Thymus (tissue), 11 donors: ENCODE measurements at regions not wholly inside any gene's neighbourhood (a gene's known extent, or its start where the extent isn't known, plus 50 kb on each side); places are given as distances from the start of the nearest gene placed in this dataset.
A peak's percentile ranks its signal among the peaks of the same experiment; 100 is the strongest.
"Not testable (repeated sequence)": the region's sequence is repeated elsewhere in the genome, so short reads cannot be mapped to it uniquely, and the experiment has no call there.

Source experiments
- DNase-seq, 9 donors: peaks; one replicate each; pipeline ENCODE4 v3.0.0-alpha.2; 2013; ENCODE audit warnings: low spot score in 9 of 9, low read depth in 6 of 9, missing footprints in 1 of 9
- H3K27ac ChIP-seq, 2 donors: one replicate each; pipeline ENCODE4 v1.5.1; 2013; ENCODE audit warnings: control low read depth in 1 of 2, low read depth in 1 of 2, low read length in 1 of 2, mild to moderate bottlenecking in 1 of 2, moderate library complexity in 1 of 2
- H3K27me3 ChIP-seq, 2 donors: one replicate each; pipeline ENCODE4 v1.5.1; 2013; ENCODE audit warnings: low read length in 1 of 2; ENCODE audit not compliant: control insufficient read depth in 2 of 2, insufficient read depth in 1 of 2
- H3K36me3 ChIP-seq, 2 donors: one replicate each; pipeline ENCODE4 v1.5.1; 2013; ENCODE audit warnings: low read length in 1 of 2, mild to moderate bottlenecking in 1 of 2, moderate library complexity in 1 of 2; ENCODE audit not compliant: control insufficient read depth in 2 of 2, insufficient read depth in 2 of 2
- H3K4me1 ChIP-seq, 2 donors: one replicate each; pipeline ENCODE4 v1.5.1; 2013; ENCODE audit warnings: low read length in 2 of 2; ENCODE audit not compliant: control insufficient read depth in 2 of 2, insufficient read depth in 2 of 2
- H3K4me3 ChIP-seq, 2 donors: one replicate each; pipeline ENCODE4 v1.5.1; 2013; ENCODE audit warnings: low read length in 2 of 2, control low read depth in 1 of 2, mild to moderate bottlenecking in 1 of 2
- H3K9me3 ChIP-seq, 2 donors: one replicate each; pipeline ENCODE4 v1.5.1; 2013; ENCODE audit warnings: low read length in 1 of 2, mild to moderate bottlenecking in 1 of 2; ENCODE audit not compliant: control insufficient read depth in 2 of 2, insufficient read depth in 1 of 2
- WGBS: extraction: QIAGEN DNeasy Blood & Tissue Kit; methylation state at CpG from one replicate; pipeline ENCODE4 v1.1.7; 2013; 5-methylcytosine and 5-hydroxymethylcytosine counted together
- donor health status: healthy.

DNA sequence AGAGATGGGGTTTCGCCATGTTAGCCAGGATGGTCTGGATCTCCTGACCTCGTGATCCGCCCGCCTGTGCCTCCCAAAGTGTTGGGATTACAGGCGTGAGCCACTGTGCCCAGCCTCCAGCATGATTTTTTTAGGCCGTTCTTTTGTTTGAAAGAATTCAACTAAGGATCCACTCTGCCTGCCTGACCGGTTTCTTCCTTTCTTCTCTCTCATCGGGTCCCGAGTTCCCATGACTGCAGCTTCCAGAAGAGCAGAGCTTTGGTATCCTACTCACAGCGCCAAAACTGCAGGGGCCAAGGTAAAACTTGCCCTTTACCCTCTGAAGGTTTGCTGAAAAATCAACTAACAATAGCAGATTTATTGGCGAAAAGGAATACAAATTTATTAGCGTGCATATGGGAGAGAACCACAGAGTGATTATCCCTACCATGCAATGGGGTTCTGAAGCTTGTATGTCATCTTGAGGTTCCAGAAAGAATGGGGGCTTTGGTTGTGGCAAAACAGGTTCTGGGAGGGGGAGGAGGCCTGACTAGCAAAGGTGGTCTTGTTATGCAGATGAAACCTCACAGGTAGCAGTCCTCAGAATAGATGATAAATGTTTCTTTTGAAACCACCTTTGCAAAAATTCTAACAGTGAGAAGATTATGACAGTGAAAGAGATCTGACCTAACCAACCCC, 87.0 kb upstream of the MSH6 start:
- Histone ChIP-seq H3K9me3 (no peaks in the 10 kb centered on the region), H3K4me3 (no peak overlapping the region), H3K27ac (no peak overlapping the region), H3K36me3 (no peaks in the 10 kb centered on the region), H3K27me3 (peaks cover 0 to 2% of the 10 kb centered on the region in 2 donors), H3K4me1 (no peaks in the 10 kb centered on the region)
- 66% methylated on average over 12 of the region's 12 CpGs for WGBS
- DNase-seq, result no peak

DNA sequence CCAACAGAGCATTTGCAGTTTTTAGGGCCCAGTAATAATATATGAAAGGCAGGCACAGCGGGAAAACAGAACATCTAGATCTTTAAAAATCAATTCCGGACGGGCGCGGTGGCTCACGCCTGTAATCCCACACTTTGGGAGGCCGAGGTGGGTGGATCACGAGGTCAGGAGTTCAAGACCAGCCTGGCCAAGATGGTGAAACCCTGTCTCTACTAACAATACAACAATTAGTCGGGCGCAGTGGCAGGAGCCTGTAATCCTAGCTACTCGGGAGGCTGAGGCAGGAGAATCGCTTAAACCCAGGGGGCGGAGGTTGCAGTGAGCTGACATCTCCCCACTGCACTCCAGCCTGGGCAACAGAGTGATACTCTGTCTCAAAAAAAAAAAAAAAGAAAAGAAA, 88.5 kb upstream of the MSH6 start:
- not testable (repeated sequence) for H3K9me3 ChIP-seq, DNase-seq, H3K36me3 ChIP-seq, H3K4me3 ChIP-seq, H3K27ac ChIP-seq, H3K4me1 ChIP-seq, H3K27me3 ChIP-seq
- WGBS, result 96% methylated on average over 13 of the region's 13 CpGs

DNA sequence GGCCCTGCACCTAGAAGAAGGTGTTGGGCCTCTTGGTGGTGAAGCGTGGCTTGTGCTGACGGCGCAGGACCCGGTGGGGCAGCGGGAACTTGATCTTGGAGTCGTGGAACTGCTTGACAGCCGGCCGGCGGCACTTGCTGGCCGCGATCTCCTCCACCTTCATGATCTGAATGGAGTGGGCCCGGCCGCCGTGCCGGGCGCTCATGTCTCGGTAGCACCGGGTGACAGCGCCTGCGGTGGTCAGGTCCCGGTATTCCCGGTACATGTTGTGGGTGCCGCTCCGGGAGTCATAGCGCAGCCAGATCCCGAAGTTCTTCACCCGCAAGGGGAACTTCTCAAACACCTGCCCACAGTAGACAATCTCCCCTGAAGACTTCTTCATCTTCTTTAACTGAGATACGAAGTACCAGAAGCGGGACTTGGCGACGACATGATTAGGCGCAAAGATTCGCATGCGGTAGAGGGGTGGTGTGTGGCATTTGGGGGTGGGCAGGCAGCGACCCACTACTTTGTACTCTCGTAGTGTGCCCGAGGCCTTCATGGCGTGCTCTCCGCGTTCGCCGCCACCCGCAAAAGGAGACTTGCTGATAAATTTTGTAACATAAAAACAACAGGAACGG, 92.1 kb upstream of the MSH6 start:
- not testable (repeated sequence) for DNase-seq, H3K27ac ChIP-seq
- 98% methylated on average over 42 of the region's 44 CpGs for WGBS

DNA sequence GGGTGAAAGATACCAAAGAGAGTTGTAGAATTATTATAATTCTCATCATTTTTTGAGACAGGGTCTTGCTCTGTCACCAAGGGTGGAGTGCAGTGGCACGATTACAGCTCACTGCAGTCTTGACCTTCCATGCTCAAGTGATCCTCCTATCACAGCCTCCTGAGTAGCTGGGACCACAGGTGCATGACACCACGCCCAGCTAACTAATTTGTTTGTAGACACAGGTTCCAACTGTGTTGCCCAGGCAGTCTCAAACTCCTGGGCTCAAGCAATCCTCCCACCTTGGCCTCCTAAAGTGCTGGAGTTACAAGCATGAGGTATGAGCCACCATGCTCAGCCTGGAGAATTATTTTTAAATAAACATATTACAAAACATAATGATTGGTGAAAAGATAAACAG, 92.8 kb upstream of the MSH6 start:
- Histone ChIP-seq H3K36me3 (no peaks in the 10 kb centered on the region), H3K4me1 (peaks cover 0 to 2% of the 10 kb centered on the region in 2 donors), H3K9me3 (no peaks in the 10 kb centered on the region), H3K4me3 (no peak overlapping the region), H3K27ac (no peak overlapping the region), H3K27me3 (no peaks in the 10 kb centered on the region)
- 94% methylated on average over 2 of the region's 2 CpGs for WGBS
- DNase-seq, result no peak

More for the DNA sequence above, 92.1 kb upstream of the MSH6 start:
- not testable (repeated sequence) for H3K4me3 ChIP-seq, H3K9me3 ChIP-seq, H3K27me3 ChIP-seq, H3K4me1 ChIP-seq, H3K36me3 ChIP-seq

DNA sequence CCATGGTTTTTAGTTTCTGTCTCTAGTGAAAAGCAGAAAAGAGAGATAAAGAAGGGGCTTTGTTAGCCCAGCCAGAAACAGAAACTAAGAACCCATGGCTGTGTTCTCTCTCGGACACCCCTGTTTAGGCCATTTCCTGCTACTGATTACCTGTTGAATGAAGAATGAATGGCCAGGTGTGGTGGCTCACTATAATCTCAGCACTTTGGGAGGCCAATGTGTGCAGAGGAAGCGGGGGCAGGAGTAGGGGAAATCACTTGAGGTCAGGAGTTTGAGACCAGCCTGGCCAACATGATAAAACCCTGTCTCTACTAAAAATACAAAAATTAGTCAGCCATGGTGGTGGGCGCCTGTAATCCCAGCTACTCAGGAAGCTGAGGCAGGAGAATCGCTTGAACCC, 93.8 kb upstream of the MSH6 start:
- H3K27ac ChIP-seq, H3K9me3 ChIP-seq, H3K4me1 ChIP-seq, H3K36me3 ChIP-seq, DNase-seq, H3K27me3 ChIP-seq, H3K4me3 ChIP-seq: not testable (repeated sequence)
- WGBS, result 93% methylated on average over 4 of the region's 4 CpGs

DNA sequence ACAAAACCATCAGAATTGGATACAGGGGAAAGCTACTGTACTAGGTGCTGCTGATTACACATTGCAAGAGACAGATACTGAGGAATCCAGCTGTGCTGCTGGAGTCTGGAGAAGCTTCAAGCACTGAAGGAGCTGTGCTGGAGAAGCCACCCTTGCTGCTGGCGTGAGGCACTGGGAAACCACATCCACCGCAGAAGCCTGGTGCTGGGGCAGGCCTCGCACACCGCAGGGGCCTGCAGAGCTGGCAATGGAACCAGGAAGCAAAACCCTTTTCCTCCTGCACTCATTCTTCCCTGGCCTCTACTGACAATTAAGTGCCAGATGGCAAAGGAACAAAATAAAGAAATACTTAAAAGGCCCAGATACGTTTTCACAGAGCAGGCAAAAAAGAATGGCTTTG, 94.4 kb upstream of the MSH6 start:
- Histone ChIP-seq H3K36me3 (no peaks in the 10 kb centered on the region), H3K9me3 (no peaks in the 10 kb centered on the region), H3K27ac (no peak overlapping the region), H3K4me1 (peaks cover 0 to 2% of the 10 kb centered on the region in 2 donors), H3K4me3 (no peak overlapping the region), H3K27me3 (no peaks in the 10 kb centered on the region)
- WGBS, result 71% methylated on average over 5 of the region's 5 CpGs
- peak in 1 of 9 donors; percentile 2 for DNase-seq

DNA sequence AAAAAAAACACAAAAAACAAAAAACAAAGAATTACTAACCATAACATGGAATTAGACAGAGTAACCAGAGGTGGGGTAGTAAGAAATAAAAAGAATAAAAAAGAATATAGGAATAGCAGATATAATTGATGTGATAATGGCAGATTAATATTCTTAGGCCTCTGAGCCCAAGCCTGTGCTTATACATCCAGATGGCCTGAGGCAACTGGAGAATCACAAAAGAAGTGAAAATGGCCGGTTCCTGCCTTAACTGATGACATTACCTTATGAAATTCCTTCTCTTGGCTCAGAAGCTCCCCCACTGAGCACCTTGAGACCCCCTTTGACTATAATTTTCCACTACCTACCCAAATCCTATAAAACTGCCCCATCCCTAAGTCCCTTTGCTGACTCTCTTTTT, 95.1 kb upstream of the MSH6 start:
- 100% methylated on average over 1 of the region's 1 CpG for WGBS
- Histone ChIP-seq H3K4me3 (no peak overlapping the region), H3K36me3 (no peaks in the 10 kb centered on the region), H3K9me3 (no peaks in the 10 kb centered on the region), H3K4me1 (peaks cover 0 to 2% of the 10 kb centered on the region in 2 donors), H3K27ac (no peak overlapping the region), H3K27me3 (no peaks in the 10 kb centered on the region)
- no peak for DNase-seq

DNA sequence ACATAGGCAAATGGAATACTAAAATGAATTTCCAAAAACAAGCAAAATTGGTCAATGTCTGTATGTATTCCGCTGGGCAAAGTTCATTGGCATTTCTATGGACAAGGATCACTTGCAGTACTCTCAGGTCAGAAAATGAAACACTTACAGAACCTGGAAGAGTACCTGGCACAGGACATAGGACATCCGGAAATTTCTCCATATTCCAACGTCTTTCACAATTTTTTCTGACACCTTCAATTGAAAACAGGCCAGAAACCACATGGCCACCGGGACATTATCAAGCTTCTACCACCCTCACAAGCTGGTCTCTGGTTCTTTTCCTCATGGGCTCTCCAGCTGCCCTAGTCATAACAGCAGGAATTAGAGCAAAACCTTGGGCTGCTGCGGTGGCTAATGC, 96.9 kb upstream of the MSH6 start:
- no peak for DNase-seq
- Histone ChIP-seq H3K27me3 (no peaks in the 10 kb centered on the region), H3K36me3 (no peaks in the 10 kb centered on the region), H3K27ac (no peak overlapping the region), H3K4me1 (peaks cover 0 to 2% of the 10 kb centered on the region in 2 donors), H3K9me3 (no peaks in the 10 kb centered on the region), H3K4me3 (no peak overlapping the region)
- WGBS, result 94% methylated on average over 5 of the region's 5 CpGs

DNA sequence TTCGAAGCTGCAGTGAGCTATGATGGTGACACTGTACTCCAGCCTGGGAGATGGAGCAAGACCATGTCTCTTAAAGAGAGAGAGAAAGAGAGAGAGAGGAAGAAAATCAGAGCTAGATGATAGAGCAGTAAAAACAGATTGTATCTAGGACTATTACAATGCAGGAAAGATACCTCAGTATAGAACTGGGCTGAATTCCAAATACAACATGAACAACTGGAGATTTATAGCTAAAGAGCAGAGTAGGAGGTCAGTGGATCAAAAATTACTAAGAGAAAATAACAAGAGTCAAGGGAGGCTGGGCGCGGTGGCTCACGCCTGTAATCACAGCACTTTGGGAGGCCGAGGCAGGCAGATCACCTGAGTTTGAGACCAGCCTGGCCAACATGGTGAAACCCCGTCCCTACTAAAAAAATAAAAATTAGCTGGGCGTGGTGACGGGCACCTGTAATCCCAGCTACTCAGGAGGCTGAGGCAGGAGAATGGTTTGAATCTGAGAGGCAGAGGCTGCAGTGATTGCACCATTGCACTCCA, 100.7 kb upstream of the MSH6 start:
- no peaks in the 10 kb centered on the region for H3K36me3 ChIP-seq
- no peak for DNase-seq
- H3K4me1 ChIP-seq, result no peaks in the 10 kb centered on the region
- H3K27me3 ChIP-seq, result no peaks in the 10 kb centered on the region
- H3K4me3 ChIP-seq, result no peak overlapping the region
- no peak overlapping the region for H3K27ac ChIP-seq
- no peaks in the 10 kb centered on the region for H3K9me3 ChIP-seq
- 96% methylated on average over 8 of the region's 8 CpGs for WGBS
